ENCODE measurements at regions not wholly inside any gene's neighbourhood (a gene's known extent, or its start where the extent isn't known, plus 50 kb on each side); places are given as distances from the start of the nearest gene placed in this dataset.

- H3K4me3 ChIP-seq (ENCODE audit: low read depth, low read length) = no peak overlapping the region
- TF ChIP-seq, protein P1, sequence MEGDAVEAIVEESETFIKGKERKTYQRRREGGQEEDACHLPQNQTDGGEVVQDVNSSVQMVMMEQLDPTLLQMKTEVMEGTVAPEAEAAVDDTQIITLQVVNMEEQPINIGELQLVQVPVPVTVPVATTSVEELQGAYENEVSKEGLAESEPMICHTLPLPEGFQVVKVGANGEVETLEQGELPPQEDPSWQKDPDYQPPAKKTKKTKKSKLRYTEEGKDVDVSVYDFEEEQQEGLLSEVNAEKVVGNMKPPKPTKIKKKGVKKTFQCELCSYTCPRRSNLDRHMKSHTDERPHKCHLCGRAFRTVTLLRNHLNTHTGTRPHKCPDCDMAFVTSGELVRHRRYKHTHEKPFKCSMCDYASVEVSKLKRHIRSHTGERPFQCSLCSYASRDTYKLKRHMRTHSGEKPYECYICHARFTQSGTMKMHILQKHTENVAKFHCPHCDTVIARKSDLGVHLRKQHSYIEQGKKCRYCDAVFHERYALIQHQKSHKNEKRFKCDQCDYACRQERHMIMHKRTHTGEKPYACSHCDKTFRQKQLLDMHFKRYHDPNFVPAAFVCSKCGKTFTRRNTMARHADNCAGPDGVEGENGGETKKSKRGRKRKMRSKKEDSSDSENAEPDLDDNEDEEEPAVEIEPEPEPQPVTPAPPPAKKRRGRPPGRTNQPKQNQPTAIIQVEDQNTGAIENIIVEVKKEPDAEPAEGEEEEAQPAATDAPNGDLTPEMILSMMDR (IDR thresholded peaks at IDR 0.05; ENCODE audit: insufficient read depth, low read length) = no peak
- DNase-seq (ENCODE audit: low read depth) = no peak
Measured at GRCh38 chr9:96075757-96076156, 200.3 kb downstream of the ERCC6L2 start.

GRCh38 chr9:96075111-96075510, 199.6 kb downstream of the ERCC6L2 start:
- DNase-seq (ENCODE audit: low read depth) = no peak
- no peak overlapping the region for H3K4me3 ChIP-seq (ENCODE audit: low read depth, low read length)
- TF ChIP-seq, protein P1 (IDR thresholded peaks at IDR 0.05; ENCODE audit: insufficient read depth, low read length) = no peak

GRCh38 chr9:96073531-96074480, 198.3 kb downstream of the ERCC6L2 start:
- no peak overlapping the region for H3K4me3 ChIP-seq (ENCODE audit: low read depth, low read length)
- TF ChIP-seq, protein P1 (IDR thresholded peaks at IDR 0.05; ENCODE audit: insufficient read depth, low read length) = no peak
- no peak for DNase-seq (ENCODE audit: low read depth)

- H3K4me3 ChIP-seq (ENCODE audit: low read depth, low read length) = no peak overlapping the region
- TF ChIP-seq, protein P1 (IDR thresholded peaks at IDR 0.05; ENCODE audit: insufficient read depth, low read length) = no peak
- DNase-seq (ENCODE audit: low read depth) = no peak
Measured at GRCh38 chr9:96072930-96073329, 197.4 kb downstream of the ERCC6L2 start.

GRCh38 chr9:96071815-96072124, 196.3 kb downstream of the ERCC6L2 start:
- no peak overlapping the region for H3K4me3 ChIP-seq (ENCODE audit: low read depth, low read length)
- no peak for DNase-seq (ENCODE audit: low read depth)
- TF ChIP-seq, protein P1 (IDR thresholded peaks at IDR 0.05; ENCODE audit: insufficient read depth, low read length) = no peak

DNA sequence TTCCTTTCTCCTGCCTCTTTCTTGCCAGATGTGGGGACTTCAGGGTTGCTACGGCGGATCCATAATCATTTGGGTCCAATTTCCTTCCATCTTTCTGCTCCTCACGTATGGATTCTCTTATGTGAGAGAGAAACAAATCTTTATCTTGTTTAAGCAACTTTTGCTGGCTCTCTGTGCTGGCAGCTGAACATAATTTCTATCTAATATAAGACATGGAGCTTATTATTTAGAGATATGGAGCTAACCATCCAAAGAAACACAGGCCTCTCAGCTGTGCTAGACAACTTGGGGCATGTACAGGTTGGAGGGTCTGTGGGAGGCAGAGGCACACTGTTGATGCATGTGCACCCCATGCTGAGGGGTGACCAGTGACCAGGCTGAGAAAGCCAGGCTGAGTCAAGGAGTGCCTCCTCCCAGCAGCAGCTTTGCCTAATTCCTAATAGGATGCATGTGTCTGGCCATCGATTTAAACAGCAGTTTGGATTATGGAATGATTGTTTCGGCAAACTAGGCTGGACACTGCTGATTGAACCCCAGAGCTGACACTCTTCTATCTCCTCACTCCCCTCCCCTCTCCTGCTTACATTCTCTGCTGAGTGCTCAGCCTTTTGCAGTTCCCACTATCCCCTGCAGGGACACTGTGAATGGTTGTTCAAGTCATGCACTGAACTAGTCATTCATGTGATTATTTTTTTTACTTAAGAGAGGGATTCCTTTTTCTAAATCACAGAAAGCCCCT, 195.8 kb downstream of the ERCC6L2 start:
- TF ChIP-seq, protein P1 (IDR thresholded peaks at IDR 0.05; ENCODE audit: insufficient read depth, low read length) = peak; percentile 62
- DNase-seq (ENCODE audit: low read depth) = no peak
- H3K4me3 ChIP-seq (ENCODE audit: low read depth, low read length) = no peak overlapping the region
